SK-N-SH treated with all-trans-retinoic acid at 6 μM for 48 hours (cell line): ENCODE measurements at regions not wholly inside any gene's neighbourhood (a gene's known extent, or its start where the extent isn't known, plus 50 kb on each side); places are given as distances from the start of the nearest gene placed in this dataset.

ENCODE experiments used
- ATAC-seq: fragments of 200-7000 bp; cut with Tn5 transposase; 3 replicates; pipeline ENCODE4 v1.9.1; 2020; ENCODE audit warnings: mild to moderate bottlenecking, moderate library complexity
- ARNTL ChIP-seq: fragments of 450-650 bp; formaldehyde crosslinking; IDR thresholded peaks from 2 replicates; pipeline ENCODE4 v1.5.0; 2020; ENCODE audit warnings: low read depth, mild to moderate bottlenecking, moderate library complexity, borderline replicate concordance
- CREB5 ChIP-seq: fragments of 250-450 bp; sonication (Bioruptor Pico); IDR thresholded peaks from 2 replicates; pipeline ENCODE4 v1.5.1; 2020; ENCODE audit warnings: low read depth, mild to moderate bottlenecking, moderate library complexity
- CSDC2 ChIP-seq: fragments of 250-450 bp; sonication (Bioruptor Pico); IDR thresholded peaks from 2 replicates; pipeline ENCODE4 v1.5.0; 2020; ENCODE audit warnings: mild to moderate bottlenecking, moderate library complexity
- CSRNP3 ChIP-seq: fragments of 250-450 bp; sonication (Bioruptor Pico); IDR thresholded peaks from 2 replicates; pipeline ENCODE4 v1.5.1; 2021; ENCODE audit warnings: mild to moderate bottlenecking, moderate library complexity
- ESRRG ChIP-seq: fragments of 250-450 bp; sonication (Bioruptor Pico); IDR thresholded peaks from 2 replicates; pipeline ENCODE4 v1.6.1; 2021; ENCODE audit warnings: mild to moderate bottlenecking
- GLIS3 ChIP-seq: fragments of 250-450 bp; sonication (Bioruptor Pico); IDR thresholded peaks from 2 replicates; pipeline ENCODE4 v1.5.0; 2020; ENCODE audit warnings: mild to moderate bottlenecking, moderate library complexity
- OSR1 ChIP-seq: fragments of 250-450 bp; sonication (Bioruptor Pico); IDR thresholded peaks from 2 replicates; pipeline ENCODE4 v1.8.0; 2022; ENCODE audit warnings: moderate library complexity, mild to moderate bottlenecking, inconsistent platforms
- SNAI2 ChIP-seq: fragments of 250-450 bp; sonication (Bioruptor Pico); IDR thresholded peaks from 2 replicates; pipeline ENCODE4 v1.5.0; 2020; ENCODE audit warnings: mild to moderate bottlenecking, moderate library complexity
- TCF4 ChIP-seq: fragments of 250-450 bp; sonication (Bioruptor Pico); IDR thresholded peaks from 2 replicates; pipeline ENCODE4 v1.8.0; 2021; ENCODE audit warnings: mild to moderate bottlenecking, moderate library complexity, borderline replicate concordance
- TOX ChIP-seq: fragments of 250-450 bp; sonication (Bioruptor Pico); IDR thresholded peaks from 2 replicates; pipeline ENCODE4 v1.8.0; 2021; ENCODE audit warnings: mild to moderate bottlenecking, moderate library complexity, borderline replicate concordance
- ZFP3 ChIP-seq: fragments of 250-450 bp; sonication (Bioruptor Pico); IDR thresholded peaks from 2 replicates; pipeline ENCODE4 v1.5.0; 2020; ENCODE audit warnings: mild to moderate bottlenecking, moderate library complexity
- ZNF565 ChIP-seq: fragments of 450-650 bp; formaldehyde crosslinking; conservative IDR thresholded peaks from 2 replicates; pipeline ENCODE4 v1.5.0; 2020; ENCODE audit warnings: low read depth, mild to moderate bottlenecking, moderate library complexity
- ZNF70 ChIP-seq: fragments of 450-650 bp; formaldehyde crosslinking; IDR thresholded peaks from 2 replicates; pipeline ENCODE4 v1.5.0; 2020; ENCODE audit warnings: mild to moderate bottlenecking, moderate library complexity
- ZNF8 ChIP-seq: fragments of 450-650 bp; formaldehyde crosslinking; IDR thresholded peaks from 2 replicates; pipeline ENCODE4 v1.5.0; 2020; ENCODE audit warnings: mild to moderate bottlenecking, moderate library complexity
- TF ChIP-seq, protein P1 (sequence below): fragments of 250-450 bp; sonication (Bioruptor Pico); IDR thresholded peaks from 2 replicates; pipeline ENCODE4 v1.5.0; 2020; ENCODE audit warnings: mild to moderate bottlenecking, moderate library complexity
- TF ChIP-seq, protein P2 (sequence below): fragments of 250-450 bp; sonication (Bioruptor Pico); IDR thresholded peaks from 2 replicates; pipeline ENCODE4 v1.8.0; 2020; ENCODE audit warnings: mild to moderate bottlenecking, moderate library complexity, borderline replicate concordance
- TF ChIP-seq, protein P3 (sequence below): fragments of 250-450 bp; sonication (Bioruptor Pico); IDR thresholded peaks from 2 replicates; pipeline ENCODE4 v1.8.0; 2021; ENCODE audit warnings: low read depth, mild to moderate bottlenecking, moderate library complexity, borderline replicate concordance

DNA sequence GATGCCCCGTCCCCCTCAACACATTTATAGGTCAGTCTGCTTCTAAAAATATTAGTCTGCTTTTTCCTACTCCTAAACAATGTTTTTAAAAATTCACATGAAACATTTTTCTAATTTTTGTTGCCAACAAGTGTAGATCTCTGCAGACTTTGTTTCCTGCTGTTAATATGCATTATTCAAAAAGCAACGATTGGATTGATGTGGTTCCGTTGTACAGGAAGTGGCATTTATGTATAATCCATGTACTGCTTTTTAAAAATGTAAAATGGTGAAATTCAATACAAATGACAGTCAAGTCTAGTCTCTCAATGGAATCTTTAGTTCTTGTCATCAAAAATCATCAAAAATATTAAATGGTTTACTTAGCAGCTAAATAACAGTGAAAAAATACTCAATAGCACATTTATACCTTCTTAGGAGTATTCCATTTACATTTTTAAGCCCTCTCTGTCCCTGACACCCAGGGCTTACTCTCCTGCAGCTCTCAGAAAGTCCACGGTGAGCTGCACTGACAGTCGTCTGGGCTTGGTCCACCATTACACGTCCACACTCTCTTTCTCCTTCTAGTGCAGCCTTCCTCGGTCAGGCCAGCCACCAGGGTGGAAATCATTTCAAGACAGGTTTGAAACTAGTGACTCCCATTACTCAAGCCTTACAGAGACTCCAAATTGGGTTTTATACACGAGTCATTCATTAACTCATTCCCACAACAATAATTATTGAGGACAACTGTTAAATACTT is 211.5 kb downstream of the TMEM200A start:
- ATAC-seq, result no peak

GRCh38 chr6:130578713-130579112 is 212.9 kb downstream of the TMEM200A start:
- TF ChIP-seq ARNTL (CRISPR knock-in tag) (no peak), ZNF70 (CRISPR knock-in tag) (no peak)
- TF ChIP-seq, protein P1, sequence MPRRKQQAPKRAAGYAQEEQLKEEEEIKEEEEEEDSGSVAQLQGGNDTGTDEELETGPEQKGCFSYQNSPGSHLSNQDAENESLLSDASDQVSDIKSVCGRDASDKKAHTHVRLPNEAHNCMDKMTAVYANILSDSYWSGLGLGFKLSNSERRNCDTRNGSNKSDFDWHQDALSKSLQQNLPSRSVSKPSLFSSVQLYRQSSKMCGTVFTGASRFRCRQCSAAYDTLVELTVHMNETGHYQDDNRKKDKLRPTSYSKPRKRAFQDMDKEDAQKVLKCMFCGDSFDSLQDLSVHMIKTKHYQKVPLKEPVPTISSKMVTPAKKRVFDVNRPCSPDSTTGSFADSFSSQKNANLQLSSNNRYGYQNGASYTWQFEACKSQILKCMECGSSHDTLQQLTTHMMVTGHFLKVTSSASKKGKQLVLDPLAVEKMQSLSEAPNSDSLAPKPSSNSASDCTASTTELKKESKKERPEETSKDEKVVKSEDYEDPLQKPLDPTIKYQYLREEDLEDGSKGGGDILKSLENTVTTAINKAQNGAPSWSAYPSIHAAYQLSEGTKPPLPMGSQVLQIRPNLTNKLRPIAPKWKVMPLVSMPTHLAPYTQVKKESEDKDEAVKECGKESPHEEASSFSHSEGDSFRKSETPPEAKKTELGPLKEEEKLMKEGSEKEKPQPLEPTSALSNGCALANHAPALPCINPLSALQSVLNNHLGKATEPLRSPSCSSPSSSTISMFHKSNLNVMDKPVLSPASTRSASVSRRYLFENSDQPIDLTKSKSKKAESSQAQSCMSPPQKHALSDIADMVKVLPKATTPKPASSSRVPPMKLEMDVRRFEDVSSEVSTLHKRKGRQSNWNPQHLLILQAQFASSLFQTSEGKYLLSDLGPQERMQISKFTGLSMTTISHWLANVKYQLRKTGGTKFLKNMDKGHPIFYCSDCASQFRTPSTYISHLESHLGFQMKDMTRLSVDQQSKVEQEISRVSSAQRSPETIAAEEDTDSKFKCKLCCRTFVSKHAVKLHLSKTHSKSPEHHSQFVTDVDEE (CRISPR knock-in tag), result no peak

More for the DNA sequence above, 211.5 kb downstream of the TMEM200A start:
- TF ChIP-seq, protein P1 (CRISPR knock-in tag), result no peak
- TF ChIP-seq TCF4 (CRISPR knock-in tag), result no peak
- TF ChIP-seq, protein P2, sequence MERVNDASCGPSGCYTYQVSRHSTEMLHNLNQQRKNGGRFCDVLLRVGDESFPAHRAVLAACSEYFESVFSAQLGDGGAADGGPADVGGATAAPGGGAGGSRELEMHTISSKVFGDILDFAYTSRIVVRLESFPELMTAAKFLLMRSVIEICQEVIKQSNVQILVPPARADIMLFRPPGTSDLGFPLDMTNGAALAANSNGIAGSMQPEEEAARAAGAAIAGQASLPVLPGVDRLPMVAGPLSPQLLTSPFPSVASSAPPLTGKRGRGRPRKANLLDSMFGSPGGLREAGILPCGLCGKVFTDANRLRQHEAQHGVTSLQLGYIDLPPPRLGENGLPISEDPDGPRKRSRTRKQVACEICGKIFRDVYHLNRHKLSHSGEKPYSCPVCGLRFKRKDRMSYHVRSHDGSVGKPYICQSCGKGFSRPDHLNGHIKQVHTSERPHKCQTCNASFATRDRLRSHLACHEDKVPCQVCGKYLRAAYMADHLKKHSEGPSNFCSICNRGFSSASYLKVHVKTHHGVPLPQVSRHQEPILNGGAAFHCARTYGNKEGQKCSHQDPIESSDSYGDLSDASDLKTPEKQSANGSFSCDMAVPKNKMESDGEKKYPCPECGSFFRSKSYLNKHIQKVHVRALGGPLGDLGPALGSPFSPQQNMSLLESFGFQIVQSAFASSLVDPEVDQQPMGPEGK (CRISPR knock-in tag), result no peak
- no peak for TF ChIP-seq CREB5 (CRISPR knock-in tag)
- TF ChIP-seq ZNF565, result no peak
- no peak for TF ChIP-seq OSR1 (CRISPR knock-in tag)
- TF ChIP-seq ZNF70 (CRISPR knock-in tag), result no peak
- no peak for TF ChIP-seq SNAI2
- TF ChIP-seq ARNTL (CRISPR knock-in tag), result no peak
- TF ChIP-seq CSDC2 (CRISPR knock-in tag), result no peak
- no peak for TF ChIP-seq ESRRG (CRISPR knock-in tag)

DNA sequence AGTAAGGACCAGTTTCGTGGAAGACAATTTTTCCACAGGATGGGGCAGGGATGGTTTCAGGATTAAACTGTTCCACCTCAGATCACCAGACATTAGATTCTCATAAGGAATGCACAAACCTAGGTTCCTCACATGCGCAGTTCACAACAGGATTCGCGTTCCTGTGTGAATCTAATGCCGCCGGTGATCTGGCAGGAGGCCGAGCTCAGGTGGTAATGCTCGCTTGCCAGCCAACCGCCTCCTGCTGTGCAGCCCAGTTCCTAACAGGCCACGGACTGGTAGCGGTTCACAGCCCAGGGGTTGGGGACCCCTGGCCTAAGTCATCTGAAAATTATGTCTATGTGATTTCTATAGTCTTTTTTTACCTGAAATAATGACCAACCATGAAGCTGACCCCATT is 217.5 kb downstream of the TMEM200A start:
- ATAC-seq, result no peak
- TF ChIP-seq ZFP3 (CRISPR knock-in tag) (no peak), GLIS3 (CRISPR knock-in tag) (no peak), CSRNP3 (CRISPR knock-in tag) (no peak), ZNF70 (CRISPR knock-in tag) (no peak), ZNF8 (no peak), CSDC2 (CRISPR knock-in tag) (no peak), TOX (CRISPR knock-in tag) (no peak), ARNTL (CRISPR knock-in tag) (no peak)
- TF ChIP-seq, protein P2 (CRISPR knock-in tag), result no peak
- TF ChIP-seq, protein P3, sequence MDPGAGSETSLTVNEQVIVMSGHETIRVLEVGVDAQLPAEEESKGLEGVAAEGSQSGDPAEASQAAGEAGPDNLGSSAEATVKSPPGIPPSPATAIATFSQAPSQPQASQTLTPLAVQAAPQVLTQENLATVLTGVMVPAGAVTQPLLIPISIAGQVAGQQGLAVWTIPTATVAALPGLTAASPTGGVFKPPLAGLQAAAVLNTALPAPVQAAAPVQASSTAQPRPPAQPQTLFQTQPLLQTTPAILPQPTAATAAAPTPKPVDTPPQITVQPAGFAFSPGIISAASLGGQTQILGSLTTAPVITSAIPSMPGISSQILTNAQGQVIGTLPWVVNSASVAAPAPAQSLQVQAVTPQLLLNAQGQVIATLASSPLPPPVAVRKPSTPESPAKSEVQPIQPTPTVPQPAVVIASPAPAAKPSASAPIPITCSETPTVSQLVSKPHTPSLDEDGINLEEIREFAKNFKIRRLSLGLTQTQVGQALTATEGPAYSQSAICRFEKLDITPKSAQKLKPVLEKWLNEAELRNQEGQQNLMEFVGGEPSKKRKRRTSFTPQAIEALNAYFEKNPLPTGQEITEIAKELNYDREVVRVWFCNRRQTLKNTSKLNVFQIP, result no peak
- TF ChIP-seq, protein P1 (CRISPR knock-in tag), result no peak

More at GRCh38 chr6:130578713-130579112, 212.9 kb downstream of the TMEM200A start:
- ATAC-seq, result no peak
